ENCODE measurements at regions not wholly inside any gene's neighbourhood (a gene's known extent, or its start where the extent isn't known, plus 50 kb on each side); places are given as distances from the start of the nearest gene placed in this dataset.

GRCh38 chr6:4313044-4313686, 177.8 kb upstream of the ECI2 start:
- H3K4me1 ChIP-seq (ENCODE audit: control insufficient read depth, insufficient read depth, low read length, poor library complexity, severe bottlenecking), result no peaks in the 10 kb centered on the region
- ATAC-seq (ENCODE audit: low read depth in 2 of 2) (no peak), DNase-seq (no peak)
- Mint-ChIP-seq H3K36me3 (no peaks in the 10 kb centered on the region), H3K27me3 (no peaks in the 10 kb centered on the region), H3K4me1 (no peaks in the 10 kb centered on the region), H3K4me3 (no peak overlapping the region), H3K9me3 (peaks cover 3 to 41% (median 7%) of the 10 kb centered on the region in 7 donors), H3K27ac (no peak overlapping the region)
- H3K27me3 ChIP-seq (ENCODE audit: control insufficient read depth, insufficient read depth, low read length), result no peaks in the 10 kb centered on the region
- H3K36me3 ChIP-seq (ENCODE audit: control insufficient read depth, insufficient read depth, low read length), result no peaks in the 10 kb centered on the region
- H3K4me3 ChIP-seq (ENCODE audit: low read depth, low read length), result no peak overlapping the region
- peaks cover 10 to 11% of the 10 kb centered on the region in 2 experiments for H3K9me3 ChIP-seq (ENCODE audit: control insufficient read depth in 2 of 2, low read length in 2 of 2)
- no peak overlapping the region for H3K27ac ChIP-seq (ENCODE audit: insufficient read depth, low read length, poor library complexity, severe bottlenecking)

DNA sequence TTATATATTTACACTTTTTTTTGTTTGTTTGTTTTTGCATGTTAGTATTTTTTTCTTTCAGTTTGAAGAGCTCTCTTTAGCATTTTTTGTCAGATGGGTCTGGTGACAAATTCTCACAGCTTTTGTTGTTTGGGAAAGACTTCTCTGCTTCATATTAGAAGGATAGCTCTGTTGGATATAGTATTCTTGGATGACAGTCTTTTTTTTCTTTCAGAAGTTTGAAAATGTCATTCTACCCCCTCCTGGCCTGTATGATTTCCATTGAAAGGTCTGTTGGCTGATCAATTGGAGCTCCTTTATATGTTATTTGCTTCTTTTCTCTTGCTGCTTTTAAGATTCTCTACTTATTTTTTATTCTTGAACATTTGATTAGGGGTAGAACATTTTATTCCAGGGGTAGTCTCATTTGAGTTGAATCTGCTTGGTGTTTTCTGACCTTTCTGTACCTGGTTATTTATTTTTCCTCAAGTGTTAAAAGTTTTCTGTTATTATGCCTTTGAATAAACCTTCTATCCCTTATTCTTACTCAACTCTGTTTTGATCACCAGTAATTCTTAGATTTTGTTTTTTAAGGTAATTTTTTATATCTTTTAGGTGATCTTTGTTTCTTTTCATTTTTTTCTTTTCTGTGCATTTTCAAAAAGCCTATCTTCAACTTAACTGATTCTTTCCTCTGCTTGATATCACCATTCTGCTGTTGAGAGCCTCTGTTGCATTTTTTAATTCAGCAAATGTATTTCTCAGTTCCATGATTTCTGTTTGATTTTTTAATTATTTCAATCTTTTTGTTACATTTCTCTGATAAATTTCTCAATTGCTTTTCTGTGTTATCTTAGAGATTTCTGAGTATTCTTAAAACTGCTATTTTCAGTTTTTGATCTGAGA, 176.8 kb upstream of the ECI2 start:
- Histone ChIP-seq H3K4me1 (ENCODE audit: control insufficient read depth, insufficient read depth, low read length, poor library complexity, severe bottlenecking) (no peaks in the 10 kb centered on the region), H3K36me3 (ENCODE audit: control insufficient read depth, insufficient read depth, low read length) (no peaks in the 10 kb centered on the region), H3K4me3 (ENCODE audit: low read depth, low read length) (no peak overlapping the region), H3K27ac (ENCODE audit: insufficient read depth, low read length, poor library complexity, severe bottlenecking) (no peak overlapping the region), H3K27me3 (ENCODE audit: control insufficient read depth, insufficient read depth, low read length) (no peaks in the 10 kb centered on the region), H3K9me3 (ENCODE audit: control insufficient read depth in 2 of 2, low read length in 2 of 2) (peaks cover 10 to 11% of the 10 kb centered on the region in 2 experiments)
- Mint-ChIP-seq H3K9me3 (peaks cover 4 to 41% (median 7%) of the 10 kb centered on the region in 7 donors), H3K4me3 (no peak overlapping the region), H3K4me1 (no peaks in the 10 kb centered on the region), H3K36me3 (no peaks in the 10 kb centered on the region), H3K27me3 (no peaks in the 10 kb centered on the region), H3K27ac (no peak overlapping the region)
- ATAC-seq (ENCODE audit: low read depth in 2 of 2) (no peak), DNase-seq (no peak)

DNA sequence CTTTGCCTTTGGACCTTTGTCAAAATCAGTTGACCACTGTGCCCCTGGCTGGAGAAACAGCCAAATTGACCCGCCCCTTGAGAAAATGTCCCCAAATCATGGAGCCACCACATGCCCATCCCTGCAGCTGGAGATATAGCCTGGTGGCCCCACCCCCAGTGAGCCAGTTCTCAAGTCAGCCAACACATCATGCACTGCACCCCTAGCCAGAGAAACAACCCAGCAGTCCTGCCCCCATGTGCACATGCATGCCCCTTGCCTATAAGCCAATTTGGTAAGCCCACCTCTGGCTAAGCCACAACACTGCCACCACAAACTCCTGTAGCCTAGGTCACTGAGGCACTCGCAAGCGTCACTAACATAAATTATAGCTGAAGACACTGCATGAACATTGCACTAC, 174.2 kb upstream of the ECI2 start:
- H3K4me1 ChIP-seq (ENCODE audit: control insufficient read depth, insufficient read depth, low read length, poor library complexity, severe bottlenecking), result no peaks in the 10 kb centered on the region
- no peaks in the 10 kb centered on the region for H3K27me3 Mint-ChIP-seq
- H3K36me3 ChIP-seq (ENCODE audit: control insufficient read depth, insufficient read depth, low read length), result no peaks in the 10 kb centered on the region
- peaks cover 2% of the 10 kb centered on the region for H3K27me3 ChIP-seq (ENCODE audit: control insufficient read depth, insufficient read depth, low read length)
- DNase-seq (no peak), ATAC-seq (ENCODE audit: low read depth in 2 of 2) (no peak)
- H3K4me3 ChIP-seq (ENCODE audit: low read depth, low read length), result no peak overlapping the region
- H3K27ac ChIP-seq (ENCODE audit: insufficient read depth, low read length, poor library complexity, severe bottlenecking), result no peak overlapping the region
- H3K36me3 Mint-ChIP-seq, result no peaks in the 10 kb centered on the region
- H3K27ac Mint-ChIP-seq, result no peak overlapping the region
- peaks cover 10 to 11% of the 10 kb centered on the region in 2 experiments for H3K9me3 ChIP-seq (ENCODE audit: control insufficient read depth in 2 of 2, low read length in 2 of 2)
- H3K9me3 Mint-ChIP-seq, result peaks cover 4 to 41% (median 7%) of the 10 kb centered on the region in 7 donors
- H3K4me3 Mint-ChIP-seq, result no peak overlapping the region
- H3K4me1 Mint-ChIP-seq, result no peaks in the 10 kb centered on the region

DNA sequence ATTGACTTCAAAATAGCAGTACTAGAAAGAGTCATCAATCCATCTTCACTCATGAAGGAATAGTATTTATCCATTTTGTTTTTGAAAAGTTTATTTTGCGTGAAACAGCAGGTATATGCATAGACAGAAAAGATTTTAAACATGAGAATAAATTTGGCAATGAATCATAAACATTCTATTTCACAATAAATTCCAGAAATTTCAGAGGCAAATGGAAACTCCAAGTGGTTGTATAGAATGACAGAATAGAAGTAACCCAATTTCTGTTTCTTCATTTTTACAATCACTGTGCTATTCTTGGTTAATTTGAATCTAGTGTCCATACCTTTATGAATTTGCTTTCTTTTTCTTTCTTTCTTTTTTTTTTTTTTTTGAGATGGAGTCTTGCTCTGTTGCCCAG, 173.0 kb upstream of the ECI2 start:
- no peaks in the 10 kb centered on the region for H3K36me3 ChIP-seq (ENCODE audit: control insufficient read depth, insufficient read depth, low read length)
- H3K9me3 ChIP-seq (ENCODE audit: control insufficient read depth in 2 of 2, low read length in 2 of 2), result peaks cover 10% of the 10 kb centered on the region in 2 experiments
- no peaks in the 10 kb centered on the region for H3K4me1 ChIP-seq (ENCODE audit: control insufficient read depth, insufficient read depth, low read length, poor library complexity, severe bottlenecking)
- peaks cover 0 to 32% (median 7%) of the 10 kb centered on the region in 7 donors for H3K9me3 Mint-ChIP-seq
- H3K4me3 Mint-ChIP-seq, result no peak overlapping the region
- ATAC-seq (ENCODE audit: low read depth in 2 of 2), result no peak
- H3K4me3 ChIP-seq (ENCODE audit: low read depth, low read length), result no peak overlapping the region
- H3K36me3 Mint-ChIP-seq, result no peaks in the 10 kb centered on the region
- H3K27me3 ChIP-seq (ENCODE audit: control insufficient read depth, insufficient read depth, low read length), result peaks cover 2% of the 10 kb centered on the region
- no peak overlapping the region for H3K27ac Mint-ChIP-seq
- peaks cover 0 to 3% (median 0%) of the 10 kb centered on the region in 4 donors for H3K4me1 Mint-ChIP-seq
- no peak overlapping the region for H3K27ac ChIP-seq (ENCODE audit: insufficient read depth, low read length, poor library complexity, severe bottlenecking)
- H3K27me3 Mint-ChIP-seq, result no peaks in the 10 kb centered on the region
- no peak for DNase-seq

- no peak for DNase-seq
- Mint-ChIP-seq H3K27me3 (no peaks in the 10 kb centered on the region), H3K27ac (no peak overlapping the region), H3K4me1 (peaks cover 0 to 3% (median 0%) of the 10 kb centered on the region in 4 donors), H3K4me3 (no peak overlapping the region), H3K9me3 (peaks cover 0 to 7% (median 2%) of the 10 kb centered on the region in 7 donors), H3K36me3 (no peaks in the 10 kb centered on the region)
- no peak for ATAC-seq (ENCODE audit: low read depth in 2 of 2)
- Histone ChIP-seq H3K4me3 (ENCODE audit: low read depth, low read length) (no peak overlapping the region), H3K27ac (ENCODE audit: insufficient read depth, low read length, poor library complexity, severe bottlenecking) (no peak overlapping the region), H3K9me3 (ENCODE audit: control insufficient read depth in 2 of 2, low read length in 2 of 2) (no peaks in the 10 kb centered on the region), H3K36me3 (ENCODE audit: control insufficient read depth, insufficient read depth, low read length) (no peaks in the 10 kb centered on the region), H3K27me3 (ENCODE audit: control insufficient read depth, insufficient read depth, low read length) (peaks cover 2% of the 10 kb centered on the region), H3K4me1 (ENCODE audit: control insufficient read depth, insufficient read depth, low read length, poor library complexity, severe bottlenecking) (no peaks in the 10 kb centered on the region)
Observed at GRCh38 chr6:4304927-4305455, 169.6 kb upstream of the ECI2 start.

- Mint-ChIP-seq H3K4me1 (peaks cover 0 to 3% (median 0%) of the 10 kb centered on the region in 4 donors), H3K36me3 (no peaks in the 10 kb centered on the region), H3K9me3 (peaks cover 0 to 10% (median 0%) of the 10 kb centered on the region in 7 donors), H3K27me3 (no peaks in the 10 kb centered on the region), H3K4me3 (no peak overlapping the region), H3K27ac (no peak overlapping the region)
- Histone ChIP-seq H3K4me3 (ENCODE audit: low read depth, low read length) (no peak overlapping the region), H3K36me3 (ENCODE audit: control insufficient read depth, insufficient read depth, low read length) (no peaks in the 10 kb centered on the region), H3K4me1 (ENCODE audit: control insufficient read depth, insufficient read depth, low read length, poor library complexity, severe bottlenecking) (no peaks in the 10 kb centered on the region), H3K27ac (ENCODE audit: insufficient read depth, low read length, poor library complexity, severe bottlenecking) (no peak overlapping the region), H3K9me3 (ENCODE audit: control insufficient read depth in 2 of 2, low read length in 2 of 2) (no peaks in the 10 kb centered on the region), H3K27me3 (ENCODE audit: control insufficient read depth, insufficient read depth, low read length) (peaks cover 2% of the 10 kb centered on the region)
- no peak for DNase-seq
- ATAC-seq (ENCODE audit: low read depth in 2 of 2), result no peak
Observed at GRCh38 chr6:4303638-4304037, 168.3 kb upstream of the ECI2 start.

GRCh38 chr6:4302524-4302923, 167.1 kb upstream of the ECI2 start:
- DNase-seq (no peak), ATAC-seq (ENCODE audit: low read depth in 2 of 2) (no peak)
- Mint-ChIP-seq H3K9me3 (peaks cover 0 to 8% (median 0%) of the 10 kb centered on the region in 7 donors), H3K27me3 (no peaks in the 10 kb centered on the region), H3K36me3 (no peaks in the 10 kb centered on the region), H3K4me1 (peaks cover 0 to 3% (median 0%) of the 10 kb centered on the region in 4 donors), H3K27ac (no peak overlapping the region), H3K4me3 (no peak overlapping the region)
- Histone ChIP-seq H3K27me3 (ENCODE audit: control insufficient read depth, insufficient read depth, low read length) (peaks cover 2% of the 10 kb centered on the region), H3K36me3 (ENCODE audit: control insufficient read depth, insufficient read depth, low read length) (no peaks in the 10 kb centered on the region), H3K4me1 (ENCODE audit: control insufficient read depth, insufficient read depth, low read length, poor library complexity, severe bottlenecking) (no peaks in the 10 kb centered on the region), H3K27ac (ENCODE audit: insufficient read depth, low read length, poor library complexity, severe bottlenecking) (no peak overlapping the region), H3K4me3 (ENCODE audit: low read depth, low read length) (no peak overlapping the region), H3K9me3 (ENCODE audit: control insufficient read depth in 2 of 2, low read length in 2 of 2) (no peaks in the 10 kb centered on the region)
